Inflammatory macrophage treated with lipopolysaccharide for 4 hours (primary cell): ENCODE measurements at regions not wholly inside any gene's neighbourhood (a gene's known extent, or its start where the extent isn't known, plus 50 kb on each side); places are given as distances from the start of the nearest gene placed in this dataset.

ENCODE experiments used
- DNase-seq: peaks from one replicate; pipeline ENCODE4 v3.0.0-alpha.2; 2020

GRCh38 chr2:118255771-118256372 is 167.6 kb downstream of the INSIG2 start:
- DNase-seq = no peak

GRCh38 chr2:118255301-118255700 is 167.0 kb downstream of the INSIG2 start:
- DNase-seq = no peak

GRCh38 chr2:118254116-118254515 is 165.8 kb downstream of the INSIG2 start:
- no peak for DNase-seq

- no peak for DNase-seq
Observed at GRCh38 chr2:118251427-118251826, 163.2 kb downstream of the INSIG2 start.

- DNase-seq = no peak
Observed at GRCh38 chr2:118250463-118250862, 162.2 kb downstream of the INSIG2 start.

- peak; percentile 9 for DNase-seq
Observed at GRCh38 chr2:118250001-118250400, 161.7 kb downstream of the INSIG2 start.

- no peak for DNase-seq
Observed at GRCh38 chr2:118249531-118249930, 161.3 kb downstream of the INSIG2 start.

GRCh38 chr2:118246726-118247125 is 158.5 kb downstream of the INSIG2 start:
- no peak for DNase-seq

GRCh38 chr2:118246079-118246478 is 157.8 kb downstream of the INSIG2 start:
- DNase-seq = no peak

GRCh38 chr2:118244686-118245085 is 156.4 kb downstream of the INSIG2 start:
- no peak for DNase-seq

GRCh38 chr2:118243031-118243430 is 154.8 kb downstream of the INSIG2 start:
- peak; percentile 5 for DNase-seq

GRCh38 chr2:118242216-118242615 is 153.9 kb downstream of the INSIG2 start:
- peak; percentile 15 for DNase-seq

- no peak for DNase-seq
Observed at GRCh38 chr2:118241128-118241527, 152.9 kb downstream of the INSIG2 start.

- DNase-seq = no peak
Observed at GRCh38 chr2:118240276-118240675, 152.0 kb downstream of the INSIG2 start.

- DNase-seq = no peak
Observed at GRCh38 chr2:118239284-118239683, 151.0 kb downstream of the INSIG2 start.

- no peak for DNase-seq
Observed at GRCh38 chr2:118237451-118237850, 149.2 kb downstream of the INSIG2 start.

GRCh38 chr2:118232796-118233195 is 144.5 kb downstream of the INSIG2 start:
- DNase-seq = no peak

GRCh38 chr2:118232391-118232790 is 144.1 kb downstream of the INSIG2 start:
- no peak for DNase-seq

GRCh38 chr2:118231759-118232158 is 143.5 kb downstream of the INSIG2 start:
- no peak for DNase-seq

GRCh38 chr2:118227698-118228508 is 139.6 kb downstream of the INSIG2 start:
- no peak for DNase-seq

- DNase-seq = no peak
Observed at GRCh38 chr2:118225666-118226065, 137.4 kb downstream of the INSIG2 start.

GRCh38 chr2:118224895-118225311 is 136.6 kb downstream of the INSIG2 start:
- no peak for DNase-seq

GRCh38 chr2:118223992-118224894 is 136.0 kb downstream of the INSIG2 start:
- peak; percentile 25 for DNase-seq
